GM18505 (cell line): ENCODE measurements at regions not wholly inside any gene's neighbourhood (a gene's known extent, or its start where the extent isn't known, plus 50 kb on each side); places are given as distances from the start of the nearest gene placed in this dataset.

ENCODE experiments used
- ATAC-seq: cut with Tn5 transposase; IDR thresholded peaks from one replicate; pipeline ENCODE4 v1.9.1; 2021; ENCODE audit not compliant: unreplicated experiment
- POLR2A ChIP-seq: IDR thresholded peaks from 4 replicates; pipeline ENCODE4 v1.6.1; 2011; ENCODE audit warnings: borderline replicate concordance; ENCODE audit not compliant: insufficient read depth, insufficient read length; ENCODE audit errors: extremely low read depth

GRCh38 chr5:32989815-32990214 lies 278.7 kb downstream of the NPR3 start:
- ATAC-seq = no peak
- TF ChIP-seq POLR2A = no peak

GRCh38 chr5:32990593-32991420 lies 279.7 kb downstream of the NPR3 start:
- no peak for TF ChIP-seq POLR2A
- ATAC-seq = no peak

- ATAC-seq = no peak
- TF ChIP-seq POLR2A = no peak
Measured at GRCh38 chr5:32991421-32991815, 280.3 kb downstream of the NPR3 start.

- ATAC-seq = no peak
- no peak for TF ChIP-seq POLR2A
Measured at GRCh38 chr5:32996336-32996735, 285.2 kb downstream of the NPR3 start.

- ATAC-seq = no peak
- no peak for TF ChIP-seq POLR2A
Measured at GRCh38 chr5:33008751-33009418, 297.8 kb downstream of the NPR3 start.

GRCh38 chr5:33010846-33011245 lies 299.7 kb downstream of the NPR3 start:
- no peak for TF ChIP-seq POLR2A
- ATAC-seq = no peak

GRCh38 chr5:33011801-33012200 lies 300.7 kb downstream of the NPR3 start:
- no peak for TF ChIP-seq POLR2A
- ATAC-seq = no peak

GRCh38 chr5:33023649-33024048 lies 312.5 kb downstream of the NPR3 start:
- TF ChIP-seq POLR2A = no peak
- no peak for ATAC-seq

GRCh38 chr5:33032271-33033070 lies 321.4 kb downstream of the NPR3 start:
- ATAC-seq = no peak
- TF ChIP-seq POLR2A = no peak

GRCh38 chr5:33033516-33033915 lies 322.4 kb downstream of the NPR3 start:
- ATAC-seq = no peak
- no peak for TF ChIP-seq POLR2A

- no peak for TF ChIP-seq POLR2A
- ATAC-seq = no peak
Measured at GRCh38 chr5:33034777-33035176, 323.7 kb downstream of the NPR3 start.

- ATAC-seq = no peak
- TF ChIP-seq POLR2A = no peak
Measured at GRCh38 chr5:33035851-33036527, 324.9 kb downstream of the NPR3 start.

GRCh38 chr5:33037076-33037475 lies 326.0 kb downstream of the NPR3 start:
- TF ChIP-seq POLR2A = no peak
- no peak for ATAC-seq
